ENCODE measurements at regions not wholly inside any gene's neighbourhood (a gene's known extent, or its start where the extent isn't known, plus 50 kb on each side); places are given as distances from the start of the nearest gene placed in this dataset.

- no peak for DNase-seq (ENCODE audit: low read depth)
- H3K4me3 ChIP-seq (ENCODE audit: low read depth, low read length), result no peak overlapping the region
These were observed 201.1 kb upstream of the BCOR start for GRCh38 chrX:40298572-40299479.

- no peak overlapping the region for H3K4me3 ChIP-seq (ENCODE audit: low read depth, low read length)
- no peak for DNase-seq (ENCODE audit: low read depth)
These were observed 200.3 kb upstream of the BCOR start for GRCh38 chrX:40298069-40298468.

- DNase-seq (ENCODE audit: low read depth), result no peak
These were observed 193.8 kb upstream of the BCOR start for GRCh38 chrX:40291553-40291952.

GRCh38 chrX:40290517-40290916 lies 192.8 kb upstream of the BCOR start:
- H3K4me3 ChIP-seq (ENCODE audit: low read depth, low read length), result no peak overlapping the region
- DNase-seq (ENCODE audit: low read depth), result no peak

More at GRCh38 chrX:40291553-40291952, 193.8 kb upstream of the BCOR start:
- H3K4me3 ChIP-seq (ENCODE audit: low read depth, low read length), result no peak overlapping the region

GRCh38 chrX:40285876-40286275 lies 188.1 kb upstream of the BCOR start:
- no peak overlapping the region for H3K4me3 ChIP-seq (ENCODE audit: low read depth, low read length)
- no peak for DNase-seq (ENCODE audit: low read depth)

GRCh38 chrX:40284852-40285251 lies 187.1 kb upstream of the BCOR start:
- H3K4me3 ChIP-seq (ENCODE audit: low read depth, low read length), result no peak overlapping the region
- no peak for DNase-seq (ENCODE audit: low read depth)

- H3K4me3 ChIP-seq (ENCODE audit: low read depth, low read length), result no peak overlapping the region
- no peak for DNase-seq (ENCODE audit: low read depth)
These were observed 186.2 kb upstream of the BCOR start for GRCh38 chrX:40283981-40284380.

GRCh38 chrX:40282946-40283660 lies 185.3 kb upstream of the BCOR start:
- H3K4me3 ChIP-seq (ENCODE audit: low read depth, low read length), result no peak overlapping the region
- DNase-seq (ENCODE audit: low read depth), result no peak

- no peak overlapping the region for H3K4me3 ChIP-seq (ENCODE audit: low read depth, low read length)
- no peak for DNase-seq (ENCODE audit: low read depth)
These were observed 184.6 kb upstream of the BCOR start for GRCh38 chrX:40282348-40282747.

GRCh38 chrX:40281336-40282005 lies 183.7 kb upstream of the BCOR start:
- no peak overlapping the region for H3K4me3 ChIP-seq (ENCODE audit: low read depth, low read length)
- DNase-seq (ENCODE audit: low read depth), result no peak

- DNase-seq (ENCODE audit: low read depth), result no peak
- H3K4me3 ChIP-seq (ENCODE audit: low read depth, low read length), result no peak overlapping the region
These were observed 182.0 kb upstream of the BCOR start for GRCh38 chrX:40279762-40280161.

GRCh38 chrX:40279091-40279430 lies 181.3 kb upstream of the BCOR start:
- no peak for DNase-seq (ENCODE audit: low read depth)
- no peak overlapping the region for H3K4me3 ChIP-seq (ENCODE audit: low read depth, low read length)

- no peak overlapping the region for H3K4me3 ChIP-seq (ENCODE audit: low read depth, low read length)
- DNase-seq (ENCODE audit: low read depth), result no peak
These were observed 180.8 kb upstream of the BCOR start for GRCh38 chrX:40278340-40279090.

GRCh38 chrX:40277672-40278071 lies 179.9 kb upstream of the BCOR start:
- no peak for DNase-seq (ENCODE audit: low read depth)
- no peak overlapping the region for H3K4me3 ChIP-seq (ENCODE audit: low read depth, low read length)

- no peak for DNase-seq (ENCODE audit: low read depth)
- no peak overlapping the region for H3K4me3 ChIP-seq (ENCODE audit: low read depth, low read length)
These were observed 175.7 kb upstream of the BCOR start for GRCh38 chrX:40273356-40274050.

GRCh38 chrX:40272776-40273175 lies 175.0 kb upstream of the BCOR start:
- DNase-seq (ENCODE audit: low read depth), result no peak
- H3K4me3 ChIP-seq (ENCODE audit: low read depth, low read length), result no peak overlapping the region

- H3K4me3 ChIP-seq (ENCODE audit: low read depth, low read length), result no peak overlapping the region
- no peak for DNase-seq (ENCODE audit: low read depth)
These were observed 174.4 kb upstream of the BCOR start for GRCh38 chrX:40272141-40272540.

GRCh38 chrX:40268188-40268520 lies 170.4 kb upstream of the BCOR start:
- H3K4me3 ChIP-seq (ENCODE audit: low read depth, low read length), result no peak overlapping the region
- DNase-seq (ENCODE audit: low read depth), result no peak

Measured in skeletal muscle cell (primary cell).